ENCODE measurements at regions not wholly inside any gene's neighbourhood (a gene's known extent, or its start where the extent isn't known, plus 50 kb on each side); places are given as distances from the start of the nearest gene placed in this dataset.
"Not testable (repeated sequence)": the region's sequence is repeated elsewhere in the genome, so short reads cannot be mapped to it uniquely, and the experiment has no call there.

DNA sequence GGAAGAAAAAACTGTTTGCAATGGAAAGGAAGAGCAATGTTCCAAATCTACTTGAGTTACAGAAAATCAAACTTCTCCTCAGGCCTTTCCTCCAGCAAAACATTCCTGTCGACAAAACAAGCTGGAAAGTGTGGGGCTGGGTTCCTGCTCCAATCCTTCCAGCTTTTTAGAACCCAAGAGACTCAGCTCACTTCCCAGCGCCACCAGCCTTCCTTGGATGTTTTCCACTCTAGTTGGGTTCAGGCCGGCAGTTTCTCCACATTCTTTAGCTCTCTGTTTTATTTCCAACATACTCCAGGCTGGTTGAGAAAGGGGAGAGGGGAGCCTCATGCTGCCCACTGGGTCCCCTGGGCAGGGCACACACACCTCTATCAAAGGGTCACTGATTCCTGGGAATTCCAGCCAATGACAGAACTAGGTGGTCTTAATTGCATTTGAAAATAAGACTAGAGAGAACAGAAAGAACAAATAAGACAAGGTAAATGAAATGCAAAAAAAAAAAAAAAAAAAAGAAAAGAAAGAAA, 287.5 kb upstream of the FRG1 start:
- H3K9me3 ChIP-seq; H3K4me1 ChIP-seq (ENCODE audit: insufficient read depth); H3K4me3 ChIP-seq; DNase-seq; H3K36me3 ChIP-seq; intact Hi-C loops (cut with DNase I); H3K27ac ChIP-seq; H3K27me3 ChIP-seq: not testable (repeated sequence)
- WGBS, 3 donors: 17 to 67% (median 20%) methylated on average over 1 to 2 of the region's 3 CpGs

DNA sequence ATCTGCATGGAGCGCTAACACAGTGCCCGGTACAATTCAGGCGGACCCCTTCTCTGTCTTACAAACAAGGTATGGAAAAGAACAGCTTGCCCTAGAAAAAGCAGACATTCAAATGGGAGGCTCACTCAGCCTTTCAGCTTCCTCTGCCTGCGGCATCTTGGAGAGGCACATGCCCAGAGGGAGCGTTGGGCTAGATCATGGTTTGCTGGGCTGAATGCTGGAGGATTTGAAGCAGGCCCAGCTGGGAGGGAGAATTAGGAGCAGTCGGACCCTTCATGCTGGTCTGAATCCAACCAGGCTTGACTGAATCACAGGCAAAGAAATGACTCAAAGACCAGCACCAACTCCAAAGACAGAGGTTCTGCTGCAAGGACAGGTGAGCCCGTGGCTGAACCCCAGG, 286.7 kb upstream of the FRG1 start:
- DNase-seq; intact Hi-C loops (cut with DNase I); H3K4me1 ChIP-seq (ENCODE audit: insufficient read depth); H3K36me3 ChIP-seq; H3K27me3 ChIP-seq; H3K27ac ChIP-seq; H3K9me3 ChIP-seq; H3K4me3 ChIP-seq: not testable (repeated sequence)
- WGBS, 3 donors: 71 to 98% (median 91%) methylated on average over 6 to 7 of the region's 7 CpGs

DNA sequence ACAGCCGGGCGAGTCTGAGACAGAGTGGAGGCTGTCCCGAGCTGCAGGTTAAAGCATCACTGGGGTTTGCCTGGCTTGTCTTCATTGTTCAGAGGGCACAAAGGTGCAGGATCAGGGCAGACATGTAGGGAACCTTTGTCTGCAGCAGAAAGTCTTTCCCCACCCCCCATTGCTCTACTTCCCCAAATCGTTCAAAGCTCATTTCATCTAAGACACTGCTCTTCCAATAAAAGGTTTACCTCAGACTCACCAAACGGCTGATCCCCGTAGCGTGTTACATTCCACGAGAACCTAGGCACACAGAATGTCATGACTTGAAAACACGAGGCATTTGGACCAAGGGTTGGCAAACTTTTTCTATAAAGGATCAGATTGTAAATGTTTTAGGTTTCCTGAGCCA, 286.3 kb upstream of the FRG1 start:
- DNase-seq; H3K9me3 ChIP-seq; H3K4me1 ChIP-seq (ENCODE audit: insufficient read depth); H3K27ac ChIP-seq; H3K27me3 ChIP-seq; intact Hi-C loops (cut with DNase I); H3K36me3 ChIP-seq; H3K4me3 ChIP-seq: not testable (repeated sequence)
- WGBS, 3 donors: 80 to 87% (median 82%) methylated on average over 7 to 9 of the region's 9 CpGs

DNA sequence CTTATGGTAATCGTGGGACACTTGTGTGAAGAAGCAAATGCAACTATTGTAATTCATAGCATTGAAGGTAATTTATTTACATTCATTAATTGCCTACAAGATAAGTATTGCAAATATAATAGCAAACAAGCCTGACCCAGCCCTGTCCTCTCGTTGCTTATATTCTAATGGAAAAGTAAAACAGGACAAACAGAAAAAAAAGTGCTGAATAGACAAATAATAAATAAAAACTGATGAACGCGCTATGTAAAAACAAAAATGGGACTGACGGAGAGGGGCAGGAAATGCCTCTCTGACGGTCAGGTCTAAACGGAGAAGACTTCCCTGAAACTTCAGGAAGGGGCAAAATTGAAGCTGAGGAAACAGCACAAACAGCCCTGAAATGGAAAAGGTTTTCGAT, 284.9 kb upstream of the FRG1 start:
- H3K27me3 ChIP-seq; H3K27ac ChIP-seq; H3K4me3 ChIP-seq; H3K4me1 ChIP-seq (ENCODE audit: insufficient read depth); H3K36me3 ChIP-seq; H3K9me3 ChIP-seq; intact Hi-C loops (cut with DNase I); DNase-seq: not testable (repeated sequence)
- WGBS, 3 donors: 89 to 95% (median 94%) methylated on average over 7 to 8 of the region's 8 CpGs

DNA sequence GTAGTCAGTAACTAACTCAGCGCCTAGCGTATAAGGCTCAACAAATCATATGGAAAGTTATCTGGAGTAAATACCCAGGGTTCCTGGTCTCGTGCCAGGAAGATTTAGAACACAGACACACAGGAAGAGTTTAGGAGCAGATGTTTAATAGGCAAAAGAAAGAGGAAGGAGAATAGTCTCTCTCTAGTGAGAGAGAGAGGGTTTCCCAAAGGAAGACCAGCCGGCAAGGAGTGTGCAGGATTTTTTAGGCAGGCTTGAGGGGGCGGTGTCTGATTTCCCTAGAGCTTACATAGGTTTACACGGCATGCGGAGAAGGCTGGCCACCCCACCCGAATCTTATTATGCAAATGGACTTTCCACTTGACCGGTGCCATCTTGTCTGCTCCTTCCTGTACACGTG, 284.0 kb upstream of the FRG1 start:
- no peaks in the 10 kb centered on the region for H3K4me1 ChIP-seq (ENCODE audit: insufficient read depth)
- H3K4me3 ChIP-seq: no peak overlapping the region
- no peaks in the 10 kb centered on the region for H3K36me3 ChIP-seq
- TF ChIP-seq POLR2A (IDR thresholded peaks at IDR 0.05) (no peak), EP300 (IDR thresholded peaks at IDR 0.05) (no peak)
- TF ChIP-seq, protein P1, sequence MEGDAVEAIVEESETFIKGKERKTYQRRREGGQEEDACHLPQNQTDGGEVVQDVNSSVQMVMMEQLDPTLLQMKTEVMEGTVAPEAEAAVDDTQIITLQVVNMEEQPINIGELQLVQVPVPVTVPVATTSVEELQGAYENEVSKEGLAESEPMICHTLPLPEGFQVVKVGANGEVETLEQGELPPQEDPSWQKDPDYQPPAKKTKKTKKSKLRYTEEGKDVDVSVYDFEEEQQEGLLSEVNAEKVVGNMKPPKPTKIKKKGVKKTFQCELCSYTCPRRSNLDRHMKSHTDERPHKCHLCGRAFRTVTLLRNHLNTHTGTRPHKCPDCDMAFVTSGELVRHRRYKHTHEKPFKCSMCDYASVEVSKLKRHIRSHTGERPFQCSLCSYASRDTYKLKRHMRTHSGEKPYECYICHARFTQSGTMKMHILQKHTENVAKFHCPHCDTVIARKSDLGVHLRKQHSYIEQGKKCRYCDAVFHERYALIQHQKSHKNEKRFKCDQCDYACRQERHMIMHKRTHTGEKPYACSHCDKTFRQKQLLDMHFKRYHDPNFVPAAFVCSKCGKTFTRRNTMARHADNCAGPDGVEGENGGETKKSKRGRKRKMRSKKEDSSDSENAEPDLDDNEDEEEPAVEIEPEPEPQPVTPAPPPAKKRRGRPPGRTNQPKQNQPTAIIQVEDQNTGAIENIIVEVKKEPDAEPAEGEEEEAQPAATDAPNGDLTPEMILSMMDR (IDR thresholded peaks at IDR 0.05): no peak
- H3K27me3 ChIP-seq: no peaks in the 10 kb centered on the region
- no peak for DNase-seq
- H3K9me3 ChIP-seq: no peaks in the 10 kb centered on the region
- no peak overlapping the region for H3K27ac ChIP-seq
- intact Hi-C loops (cut with DNase I): no loop called here
- 68 to 79% (median 69%) methylated on average over 9 to 10 of the region's 10 CpGs for WGBS, 3 donors

DNA sequence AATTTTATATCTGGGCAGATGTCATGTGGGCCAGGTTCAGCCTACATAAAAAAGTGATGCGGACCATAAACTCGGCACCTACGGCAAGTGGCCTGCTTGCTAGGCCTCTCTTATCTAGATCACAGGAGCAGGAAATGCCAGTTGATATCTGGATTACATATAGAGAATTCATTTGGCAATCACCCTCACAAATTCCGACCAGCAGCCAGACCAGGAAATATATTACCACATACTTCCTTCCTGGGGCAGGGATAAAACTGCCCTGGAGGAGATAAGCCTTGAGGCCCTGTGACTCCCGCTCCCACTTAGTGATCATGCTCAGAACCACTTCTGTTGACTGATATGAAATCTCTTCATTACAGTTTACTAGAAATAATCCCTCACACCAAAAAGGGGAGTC, 282.4 kb upstream of the FRG1 start:
- intact Hi-C loops (cut with DNase I); H3K36me3 ChIP-seq; DNase-seq; H3K4me1 ChIP-seq (ENCODE audit: insufficient read depth); H3K9me3 ChIP-seq; H3K4me3 ChIP-seq; H3K27ac ChIP-seq; H3K27me3 ChIP-seq: not testable (repeated sequence)
- 76 to 96% (median 91%) methylated on average over 5 of the region's 5 CpGs for WGBS, 3 donors

DNA sequence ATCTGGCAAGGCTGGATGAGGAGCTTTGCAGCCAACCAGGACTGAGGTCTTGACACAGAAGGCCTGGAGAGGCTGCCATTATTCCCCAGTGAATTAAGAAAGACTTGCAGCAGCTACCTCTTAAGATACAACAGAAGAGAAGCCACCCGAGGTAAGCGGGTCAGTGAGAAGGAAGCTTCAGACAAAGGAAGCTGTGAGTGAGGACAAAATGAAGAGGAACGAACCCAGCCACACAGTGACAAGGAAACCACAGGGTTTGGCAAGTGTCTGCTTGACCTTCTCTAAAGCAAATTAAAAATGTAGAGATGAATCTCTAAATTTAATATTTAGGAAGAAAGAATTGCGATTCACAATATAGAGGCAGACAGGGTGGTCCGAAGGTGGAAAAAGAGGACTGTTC, 281.8 kb upstream of the FRG1 start:
- H3K36me3 ChIP-seq; H3K4me1 ChIP-seq (ENCODE audit: insufficient read depth); H3K27ac ChIP-seq; H3K27me3 ChIP-seq; intact Hi-C loops (cut with DNase I); H3K9me3 ChIP-seq; H3K4me3 ChIP-seq; DNase-seq: not testable (repeated sequence)
- 84 to 99% (median 94%) methylated on average over 5 of the region's 5 CpGs for WGBS, 3 donors

DNA sequence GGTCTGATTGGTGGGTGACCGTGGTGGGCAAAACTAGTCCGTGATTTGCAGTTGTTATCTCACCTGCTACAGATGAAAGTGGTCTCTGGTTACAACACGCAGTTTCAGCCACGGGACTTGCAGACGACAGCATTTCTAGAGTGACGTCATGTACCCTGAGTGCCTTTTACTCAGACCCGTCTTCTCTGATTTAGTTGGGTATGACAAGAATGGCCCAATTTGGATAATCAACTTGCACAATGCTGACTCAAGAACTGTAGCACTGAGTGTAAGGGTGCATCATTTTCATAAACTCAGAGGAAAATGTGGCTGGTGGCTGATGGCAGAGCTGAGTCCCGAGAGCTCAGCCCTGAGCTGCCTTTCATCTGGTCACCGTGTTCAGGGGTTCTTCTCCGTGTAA, 281.4 kb upstream of the FRG1 start:
- Histone ChIP-seq H3K4me3 (no peak overlapping the region), H3K36me3 (no peaks in the 10 kb centered on the region), H3K4me1 (ENCODE audit: insufficient read depth) (peaks cover 1% of the 10 kb centered on the region), H3K9me3 (no peaks in the 10 kb centered on the region), H3K27me3 (no peaks in the 10 kb centered on the region), H3K27ac (no peak overlapping the region)
- no peak for DNase-seq
- intact Hi-C loops (cut with DNase I): no loop called here
- 90 to 94% (median 94%) methylated on average over 8 to 9 of the region's 10 CpGs for WGBS, 3 donors
- TF ChIP-seq EP300 (IDR thresholded peaks at IDR 0.05) (no peak), POLR2A (IDR thresholded peaks at IDR 0.05) (no peak)
- TF ChIP-seq, protein P1 (IDR thresholded peaks at IDR 0.05): no peak
